ENCODE measurements at regions not wholly inside any gene's neighbourhood (a gene's known extent, or its start where the extent isn't known, plus 50 kb on each side); places are given as distances from the start of the nearest gene placed in this dataset.

DNA sequence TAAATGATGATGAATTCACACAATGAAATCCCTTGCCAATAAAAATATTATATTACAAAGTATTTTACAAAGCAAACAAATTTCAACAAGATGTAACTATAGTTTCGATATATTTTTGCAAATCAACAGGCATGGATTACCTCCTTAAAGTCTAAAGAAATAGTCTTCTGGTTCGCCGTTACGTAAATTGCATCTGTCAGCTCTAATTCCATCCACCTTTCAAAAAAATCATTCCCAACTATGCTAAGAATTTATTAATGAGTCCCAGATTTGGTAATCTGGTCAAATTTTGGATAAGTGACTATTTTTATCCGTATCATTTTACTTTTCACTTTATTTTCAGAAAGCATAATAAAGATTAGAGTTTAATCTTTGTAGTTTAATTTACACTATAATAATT is 1984.9 kb downstream of the EFNA5 start:
- peaks cover 2% of the 10 kb centered on the region for H3K9me3 Mint-ChIP-seq
- intact Hi-C loops (cut with micrococcal nuclease) = no loop called here
- no peak for DNase-seq
- CTCF ChIA-PET = no interaction called here
- no peaks in the 10 kb centered on the region for H3K27me3 Mint-ChIP-seq (ENCODE audit: low read depth)
- H3K4me1 Mint-ChIP-seq (ENCODE audit: low read depth) = no peaks in the 10 kb centered on the region
- no peaks in the 10 kb centered on the region for H3K36me3 Mint-ChIP-seq (ENCODE audit: low read depth)
- H3K27ac Mint-ChIP-seq = no peak overlapping the region
- H3K4me3 Mint-ChIP-seq = no peak overlapping the region

DNA sequence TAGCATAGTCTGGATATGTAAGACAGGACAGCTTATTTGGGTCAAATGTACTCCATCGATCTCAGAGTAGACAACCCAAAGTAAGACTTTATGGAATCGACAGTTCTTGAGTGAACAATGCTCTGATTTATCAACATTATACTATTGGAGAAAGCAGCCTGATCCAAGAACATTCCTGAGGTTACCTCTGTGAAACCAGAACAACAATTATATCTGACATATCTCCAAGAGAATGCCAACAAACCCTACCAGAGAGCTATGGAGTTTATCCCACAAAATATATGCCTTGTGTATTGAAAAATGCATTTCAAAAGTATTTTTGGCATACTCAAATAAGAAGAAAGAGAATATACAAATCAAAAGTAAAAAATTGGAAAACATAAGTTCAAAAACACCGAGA is 1985.9 kb downstream of the EFNA5 start:
- no peak for DNase-seq
- no peaks in the 10 kb centered on the region for H3K36me3 Mint-ChIP-seq (ENCODE audit: low read depth)
- H3K27ac Mint-ChIP-seq = no peak overlapping the region
- intact Hi-C loops (cut with micrococcal nuclease) = no loop called here
- no peak overlapping the region for H3K4me3 Mint-ChIP-seq
- peaks cover 2% of the 10 kb centered on the region for H3K9me3 Mint-ChIP-seq
- CTCF ChIA-PET = no interaction called here
- no peaks in the 10 kb centered on the region for H3K27me3 Mint-ChIP-seq (ENCODE audit: low read depth)
- H3K4me1 Mint-ChIP-seq (ENCODE audit: low read depth) = no peaks in the 10 kb centered on the region

DNA sequence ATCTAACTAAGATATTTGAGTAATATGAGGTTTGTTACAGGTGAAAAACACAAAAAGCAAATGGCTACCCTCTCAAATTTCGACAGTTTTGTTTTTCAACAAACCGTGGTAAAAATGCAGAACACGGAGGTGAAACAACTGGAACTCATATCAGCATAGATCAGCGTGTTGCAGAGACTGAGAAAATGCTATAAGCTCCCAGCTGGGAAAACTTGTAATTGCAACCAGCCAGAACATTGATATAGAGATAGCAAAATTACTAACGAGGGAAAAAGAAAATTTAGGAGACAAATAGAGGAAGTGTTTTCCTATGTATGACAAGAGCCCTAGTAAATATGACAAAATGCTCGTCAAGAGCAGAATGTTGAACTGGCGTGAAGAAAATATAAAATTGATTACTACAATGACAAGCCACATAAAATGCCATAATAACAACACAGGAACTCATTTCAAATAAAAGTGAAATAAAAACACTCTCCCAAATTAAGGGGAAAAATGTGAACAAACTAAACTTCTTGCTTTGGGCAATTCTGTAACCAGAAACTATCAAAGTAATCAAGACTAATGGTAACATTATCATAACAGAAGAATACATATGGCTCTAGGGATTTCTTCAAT is 1989.8 kb downstream of the EFNA5 start:
- H3K27me3 Mint-ChIP-seq (ENCODE audit: low read depth) = no peaks in the 10 kb centered on the region
- intact Hi-C loops (cut with micrococcal nuclease) = no loop called here

DNA sequence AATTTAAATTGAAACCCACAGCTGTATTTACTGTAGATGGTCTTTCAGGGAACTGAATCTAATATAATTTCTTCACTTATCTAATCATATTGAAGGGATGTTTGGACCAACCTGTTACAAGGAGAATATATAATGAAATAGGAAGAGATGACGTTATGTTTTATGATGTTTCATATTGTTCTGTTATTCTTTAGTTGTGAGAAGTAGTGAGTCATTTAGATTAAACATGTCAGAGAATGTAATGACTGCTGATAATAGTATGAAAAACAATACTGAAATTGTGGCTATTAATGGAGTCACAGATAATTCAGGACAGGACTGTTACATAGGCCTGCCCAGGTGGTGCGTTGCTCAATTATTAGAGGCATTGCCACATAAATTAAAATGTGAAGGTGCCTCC is 1993.4 kb downstream of the EFNA5 start:
- CTCF ChIA-PET = no interaction called here
- intact Hi-C loops (cut with micrococcal nuclease) = no loop called here
- Mint-ChIP-seq H3K9me3 (peaks cover 5% of the 10 kb centered on the region), H3K27ac (no peak overlapping the region), H3K4me1 (ENCODE audit: low read depth) (no peaks in the 10 kb centered on the region), H3K36me3 (ENCODE audit: low read depth) (no peaks in the 10 kb centered on the region), H3K4me3 (no peak overlapping the region), H3K27me3 (ENCODE audit: low read depth) (no peaks in the 10 kb centered on the region)
- DNase-seq = no peak

More for the DNA sequence above, 1989.8 kb downstream of the EFNA5 start:
- no peak overlapping the region for H3K4me3 Mint-ChIP-seq
- H3K9me3 Mint-ChIP-seq = peaks cover 3% of the 10 kb centered on the region
- DNase-seq = no peak
- no peaks in the 10 kb centered on the region for H3K36me3 Mint-ChIP-seq (ENCODE audit: low read depth)
- CTCF ChIA-PET = no interaction called here
- no peaks in the 10 kb centered on the region for H3K4me1 Mint-ChIP-seq (ENCODE audit: low read depth)
- H3K27ac Mint-ChIP-seq = no peak overlapping the region

DNA sequence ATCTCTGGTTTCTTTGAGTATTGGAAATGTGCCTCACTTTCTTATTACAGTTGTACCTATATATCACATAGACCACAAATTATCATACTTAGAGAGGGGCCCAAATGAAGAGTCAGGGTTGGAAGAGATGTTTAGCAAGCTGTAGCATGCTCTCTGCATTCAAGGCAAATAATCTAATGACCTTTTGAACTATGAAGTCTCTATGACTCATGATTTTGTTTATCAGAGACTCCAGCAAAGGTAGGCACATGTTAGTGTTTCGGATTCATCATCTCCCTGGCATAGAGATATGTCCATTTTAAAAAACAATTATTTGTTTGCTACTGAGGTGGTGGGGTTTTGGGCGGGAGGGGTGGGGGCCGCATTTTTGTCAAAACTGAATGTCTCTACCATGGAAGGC is 2000.1 kb downstream of the EFNA5 start:
- CTCF ChIA-PET = no interaction called here
- Mint-ChIP-seq H3K4me1 (ENCODE audit: low read depth) (no peaks in the 10 kb centered on the region), H3K27ac (no peak overlapping the region), H3K36me3 (ENCODE audit: low read depth) (no peaks in the 10 kb centered on the region), H3K27me3 (ENCODE audit: low read depth) (no peaks in the 10 kb centered on the region), H3K4me3 (no peak overlapping the region), H3K9me3 (peaks cover 12% of the 10 kb centered on the region)
- intact Hi-C loops (cut with micrococcal nuclease) = no loop called here
- DNase-seq = no peak

DNA sequence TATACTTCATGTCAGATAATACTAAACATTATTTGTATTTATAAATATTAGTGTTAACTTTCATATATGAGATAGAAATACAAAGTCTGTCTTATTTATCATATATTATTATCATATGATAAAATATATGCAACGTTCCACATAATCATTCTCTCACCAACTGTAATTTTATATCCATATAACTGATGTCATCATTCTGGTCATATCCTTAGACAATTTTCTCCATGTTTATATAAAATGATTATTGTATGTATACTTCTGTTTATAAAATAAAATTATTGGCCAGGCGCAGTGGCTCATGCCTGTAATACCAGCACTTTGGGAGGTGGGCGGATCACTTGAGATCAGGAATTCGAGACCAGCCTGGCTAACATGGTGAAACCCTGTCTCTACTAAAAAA is 2007.1 kb downstream of the EFNA5 start:
- DNase-seq = no peak
- no peaks in the 10 kb centered on the region for H3K36me3 Mint-ChIP-seq (ENCODE audit: low read depth)
- intact Hi-C loops (cut with micrococcal nuclease) = no loop called here
- H3K4me3 Mint-ChIP-seq = no peak overlapping the region
- H3K9me3 Mint-ChIP-seq = peaks cover 10% of the 10 kb centered on the region
- H3K4me1 Mint-ChIP-seq (ENCODE audit: low read depth) = no peaks in the 10 kb centered on the region
- no peak overlapping the region for H3K27ac Mint-ChIP-seq
- H3K27me3 Mint-ChIP-seq (ENCODE audit: low read depth) = no peaks in the 10 kb centered on the region
- CTCF ChIA-PET = no interaction called here

DNA sequence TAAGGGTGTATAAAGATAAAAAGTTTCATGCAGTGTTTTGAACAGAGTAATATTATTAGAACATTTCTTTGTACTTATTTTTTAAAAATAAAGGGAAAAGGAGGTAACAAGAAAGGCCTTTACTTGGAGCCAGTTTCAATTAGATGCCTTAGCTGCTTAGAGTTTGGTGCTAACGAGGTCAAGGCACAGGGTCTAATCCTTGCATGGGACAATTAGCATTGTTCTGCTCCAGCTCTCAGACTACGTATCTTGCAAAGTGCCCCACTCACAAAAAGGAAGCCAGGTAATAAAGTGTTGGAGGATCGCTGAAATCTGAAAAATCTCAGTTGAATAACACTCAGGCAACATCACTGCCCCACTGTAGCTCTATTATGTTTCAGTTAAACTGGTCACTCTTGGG is 2011.3 kb downstream of the EFNA5 start:
- intact Hi-C loops (cut with micrococcal nuclease) = no loop called here
- Mint-ChIP-seq H3K4me3 (no peak overlapping the region), H3K27ac (no peak overlapping the region), H3K36me3 (ENCODE audit: low read depth) (no peaks in the 10 kb centered on the region), H3K4me1 (ENCODE audit: low read depth) (no peaks in the 10 kb centered on the region), H3K9me3 (no peaks in the 10 kb centered on the region), H3K27me3 (ENCODE audit: low read depth) (no peaks in the 10 kb centered on the region)
- CTCF ChIA-PET = no interaction called here
- no peak for DNase-seq

DNA sequence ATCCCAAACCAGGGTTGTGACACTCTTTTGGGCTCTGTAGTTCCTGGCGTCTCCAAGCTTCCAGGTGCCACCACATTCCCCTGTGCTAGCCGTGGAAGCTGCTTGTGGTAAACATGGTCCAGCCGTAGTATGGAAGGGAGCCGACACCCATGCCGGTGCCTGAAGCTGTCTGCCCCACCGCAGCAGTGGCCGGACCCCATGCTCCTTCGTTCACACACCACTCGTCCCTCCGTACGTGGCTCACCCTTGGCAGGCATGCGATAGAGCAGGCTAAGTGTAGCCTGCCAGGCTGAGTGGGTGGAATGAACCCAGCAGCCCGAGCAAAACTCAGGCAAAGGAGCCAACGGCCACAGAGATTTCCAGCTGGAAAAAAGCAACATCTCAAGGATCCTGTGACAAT is 2030.4 kb downstream of the EFNA5 start:
- no peak for DNase-seq
- Mint-ChIP-seq H3K27me3 (ENCODE audit: low read depth) (no peaks in the 10 kb centered on the region), H3K36me3 (ENCODE audit: low read depth) (no peaks in the 10 kb centered on the region), H3K4me1 (ENCODE audit: low read depth) (no peaks in the 10 kb centered on the region), H3K4me3 (no peak overlapping the region), H3K27ac (no peak overlapping the region), H3K9me3 (peaks cover 7% of the 10 kb centered on the region)
- intact Hi-C loops (cut with micrococcal nuclease) = no loop called here
- CTCF ChIA-PET = no interaction called here

DNA sequence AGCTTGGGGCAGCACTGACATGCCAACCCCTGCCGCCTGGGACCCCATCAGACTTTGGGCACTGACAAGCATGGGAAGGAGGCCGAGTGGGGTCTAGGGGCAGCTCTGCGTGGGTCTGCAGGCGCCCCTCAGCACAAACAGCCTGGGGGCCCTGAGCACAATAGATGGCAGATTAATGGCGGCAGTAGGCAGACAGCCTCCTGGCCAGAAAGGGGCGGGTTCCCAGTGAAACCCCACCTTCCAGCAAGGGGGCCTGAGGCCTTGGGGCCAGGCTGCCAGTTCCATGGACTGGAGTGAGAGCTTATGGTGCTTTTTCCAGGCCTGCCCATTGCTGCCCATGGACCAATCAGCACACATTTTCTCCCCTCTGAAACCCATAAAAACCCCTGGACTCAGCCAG is 2031.2 kb downstream of the EFNA5 start:
- Mint-ChIP-seq H3K9me3 (peaks cover 7% of the 10 kb centered on the region), H3K27ac (no peak overlapping the region), H3K4me3 (no peak overlapping the region), H3K4me1 (ENCODE audit: low read depth) (no peaks in the 10 kb centered on the region), H3K27me3 (ENCODE audit: low read depth) (no peaks in the 10 kb centered on the region), H3K36me3 (ENCODE audit: low read depth) (no peaks in the 10 kb centered on the region)
- intact Hi-C loops (cut with micrococcal nuclease) = no loop called here
- CTCF ChIA-PET = no interaction called here
- DNase-seq = no peak

DNA sequence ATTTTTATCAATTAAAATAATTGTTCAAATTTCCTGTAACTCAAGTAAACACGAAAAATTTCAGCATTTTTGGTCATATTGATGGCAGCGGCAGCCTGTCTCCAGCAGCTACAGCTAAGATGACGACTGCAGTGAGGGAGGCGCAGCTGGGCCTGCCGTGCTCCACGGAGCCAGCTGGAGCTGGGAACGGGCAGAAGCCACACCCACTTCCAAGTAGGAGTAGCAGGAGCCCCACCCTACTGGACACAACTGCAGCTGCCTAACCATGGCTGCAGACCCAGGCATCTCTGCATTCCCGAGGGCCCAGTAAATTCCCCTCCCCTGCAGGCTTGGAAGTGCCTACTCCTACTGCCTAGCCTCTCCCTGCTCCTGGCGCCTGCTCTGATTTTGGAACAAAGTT is 2031.7 kb downstream of the EFNA5 start:
- no peak overlapping the region for H3K4me3 Mint-ChIP-seq
- H3K4me1 Mint-ChIP-seq (ENCODE audit: low read depth) = no peaks in the 10 kb centered on the region
- H3K27ac Mint-ChIP-seq = no peak overlapping the region
- H3K36me3 Mint-ChIP-seq (ENCODE audit: low read depth) = no peaks in the 10 kb centered on the region
- CTCF ChIA-PET = no interaction called here
- intact Hi-C loops (cut with micrococcal nuclease) = no loop called here
- no peaks in the 10 kb centered on the region for H3K27me3 Mint-ChIP-seq (ENCODE audit: low read depth)
- H3K9me3 Mint-ChIP-seq = peaks cover 5% of the 10 kb centered on the region
- no peak for DNase-seq

DNA sequence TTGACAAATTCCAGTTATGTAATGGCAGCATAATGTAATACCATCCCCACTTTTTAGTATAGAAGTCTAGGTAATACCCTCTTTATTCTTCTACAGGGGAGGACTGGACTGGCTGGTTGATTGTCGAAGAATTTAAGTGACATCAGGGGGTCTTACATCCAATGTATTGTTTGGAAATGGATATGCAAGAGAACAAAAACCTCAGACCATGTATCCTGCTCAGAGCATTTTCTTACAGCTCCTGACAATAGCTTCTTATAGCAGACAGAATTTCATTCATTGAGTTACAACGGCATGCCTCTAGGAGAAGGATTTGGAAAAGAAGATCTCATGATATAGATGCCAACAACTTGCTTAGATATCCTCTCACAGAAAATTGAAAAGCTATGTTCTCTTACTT is 2032.3 kb downstream of the EFNA5 start:
- Mint-ChIP-seq H3K27me3 (ENCODE audit: low read depth) (no peaks in the 10 kb centered on the region), H3K4me1 (ENCODE audit: low read depth) (no peaks in the 10 kb centered on the region), H3K9me3 (peaks cover 4% of the 10 kb centered on the region), H3K36me3 (ENCODE audit: low read depth) (no peaks in the 10 kb centered on the region), H3K4me3 (no peak overlapping the region), H3K27ac (no peak overlapping the region)
- CTCF ChIA-PET = no interaction called here
- no peak for DNase-seq
- intact Hi-C loops (cut with micrococcal nuclease) = no loop called here

DNA sequence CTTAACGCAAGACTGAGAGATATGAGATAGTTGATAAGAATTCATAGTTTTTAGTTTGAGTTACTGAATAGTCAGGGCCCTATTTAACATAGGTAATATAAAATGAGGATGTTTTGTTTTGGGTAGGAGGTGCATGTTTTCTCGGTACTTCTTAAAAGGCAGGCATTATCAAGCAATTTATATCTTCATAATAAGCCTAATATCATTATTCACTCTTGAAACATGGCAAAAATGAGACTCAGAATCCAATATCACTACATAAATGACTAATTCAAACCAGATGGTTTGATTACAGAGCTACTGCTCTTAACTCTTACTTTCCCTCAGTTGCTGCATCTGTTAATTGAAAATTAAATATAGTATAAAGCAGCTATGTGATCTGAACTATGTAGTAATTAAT is 2038.7 kb downstream of the EFNA5 start:
- no peaks in the 10 kb centered on the region for H3K27me3 Mint-ChIP-seq (ENCODE audit: low read depth)
- peaks cover 10% of the 10 kb centered on the region for H3K9me3 Mint-ChIP-seq
- H3K36me3 Mint-ChIP-seq (ENCODE audit: low read depth) = no peaks in the 10 kb centered on the region
- intact Hi-C loops (cut with micrococcal nuclease) = no loop called here
- no peak overlapping the region for H3K4me3 Mint-ChIP-seq
- H3K27ac Mint-ChIP-seq = no peak overlapping the region
- CTCF ChIA-PET = no interaction called here
- DNase-seq = no peak
- no peaks in the 10 kb centered on the region for H3K4me1 Mint-ChIP-seq (ENCODE audit: low read depth)

DNA sequence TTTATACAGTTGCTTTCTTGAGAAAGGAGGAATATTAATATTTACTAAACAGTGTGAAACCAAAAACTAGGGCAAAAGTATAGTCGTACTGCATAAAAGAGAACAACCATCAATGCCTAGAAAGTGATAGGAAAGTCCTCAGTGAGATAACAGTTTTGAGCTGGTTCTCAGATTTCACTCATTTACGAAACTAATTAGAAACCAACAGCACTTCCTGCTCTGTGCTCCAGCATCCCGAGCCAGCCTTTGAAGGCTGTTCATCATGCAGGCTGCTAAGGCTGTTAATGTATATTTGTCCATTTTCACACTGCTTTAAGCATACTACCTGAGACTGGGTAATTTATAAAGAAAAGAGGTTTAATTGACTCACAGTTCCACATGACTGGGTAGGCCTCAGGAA is 2039.9 kb downstream of the EFNA5 start:
- intact Hi-C loops (cut with micrococcal nuclease) = no loop called here
- H3K9me3 Mint-ChIP-seq = peaks cover 10% of the 10 kb centered on the region
- no peak overlapping the region for H3K4me3 Mint-ChIP-seq
- H3K27me3 Mint-ChIP-seq (ENCODE audit: low read depth) = no peaks in the 10 kb centered on the region
- H3K4me1 Mint-ChIP-seq (ENCODE audit: low read depth) = no peaks in the 10 kb centered on the region
- CTCF ChIA-PET = no interaction called here
- no peak for DNase-seq
- H3K36me3 Mint-ChIP-seq (ENCODE audit: low read depth) = no peaks in the 10 kb centered on the region
- no peak overlapping the region for H3K27ac Mint-ChIP-seq

DNA sequence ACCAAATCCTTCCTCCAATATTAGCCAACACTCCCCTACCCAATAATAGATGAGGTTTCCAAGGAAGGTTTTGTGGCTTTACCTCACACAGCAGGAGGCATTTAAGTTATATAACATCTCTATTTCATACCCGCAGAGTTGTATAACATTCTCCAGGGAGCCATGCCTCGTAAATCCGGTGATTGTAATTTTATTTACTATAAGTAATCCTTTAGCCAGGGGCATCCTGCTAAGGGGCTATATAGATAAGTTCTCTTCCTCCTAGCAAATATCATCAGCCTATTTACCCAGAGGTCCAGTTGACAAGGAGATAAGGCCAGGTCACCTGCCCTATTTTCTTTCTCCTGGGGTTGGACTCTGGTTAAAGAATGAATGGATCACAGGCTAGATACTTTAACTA is 2051.0 kb downstream of the EFNA5 start:
- Mint-ChIP-seq H3K27ac (no peak overlapping the region), H3K4me1 (ENCODE audit: low read depth) (no peaks in the 10 kb centered on the region), H3K4me3 (no peak overlapping the region), H3K9me3 (peaks cover 6% of the 10 kb centered on the region), H3K27me3 (ENCODE audit: low read depth) (no peaks in the 10 kb centered on the region), H3K36me3 (ENCODE audit: low read depth) (no peaks in the 10 kb centered on the region)
- CTCF ChIA-PET = no interaction called here
- DNase-seq = no peak
- intact Hi-C loops (cut with micrococcal nuclease) = no loop called here

Measured in activated naive CD4-positive, alpha-beta T cell treated with anti-CD3 and anti-CD28 coated beads for 36 hours (primary cell).